Tongue (tissue), 1 donor: ENCODE measurements at regions not wholly inside any gene's neighbourhood (a gene's known extent, or its start where the extent isn't known, plus 50 kb on each side); places are given as distances from the start of the nearest gene placed in this dataset.
"Not testable (repeated sequence)": the region's sequence is repeated elsewhere in the genome, so short reads cannot be mapped to it uniquely, and the experiment has no call there.

Source experiments
- DNase-seq: peaks from one replicate; pipeline ENCODE4 v3.0.0-alpha.2; 2015

GRCh38 chr14:42563313-42563712 is 956.6 kb downstream of the LRFN5 start:
- DNase-seq: no peak

GRCh38 chr14:42556551-42556950 is 949.9 kb downstream of the LRFN5 start:
- no peak for DNase-seq

DNA sequence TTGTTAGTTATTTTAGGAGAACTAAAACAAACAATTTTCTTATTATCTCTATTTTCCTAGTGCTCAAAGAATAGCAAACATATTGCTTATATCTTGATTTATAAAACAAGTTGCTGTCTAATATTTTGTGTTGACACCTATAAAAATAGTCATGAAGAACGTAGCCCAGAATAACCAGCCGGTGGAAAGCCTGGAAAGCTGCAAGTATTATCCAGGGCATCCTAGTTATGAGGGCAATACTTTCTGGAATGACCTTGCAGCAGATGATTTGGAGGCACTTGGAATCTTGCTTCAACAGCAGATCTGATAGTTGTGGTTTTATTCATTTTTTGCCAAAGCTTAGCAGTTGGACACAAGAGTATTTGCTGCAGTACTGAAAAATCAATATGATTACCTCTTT is 948.7 kb downstream of the LRFN5 start:
- DNase-seq: no peak

DNA sequence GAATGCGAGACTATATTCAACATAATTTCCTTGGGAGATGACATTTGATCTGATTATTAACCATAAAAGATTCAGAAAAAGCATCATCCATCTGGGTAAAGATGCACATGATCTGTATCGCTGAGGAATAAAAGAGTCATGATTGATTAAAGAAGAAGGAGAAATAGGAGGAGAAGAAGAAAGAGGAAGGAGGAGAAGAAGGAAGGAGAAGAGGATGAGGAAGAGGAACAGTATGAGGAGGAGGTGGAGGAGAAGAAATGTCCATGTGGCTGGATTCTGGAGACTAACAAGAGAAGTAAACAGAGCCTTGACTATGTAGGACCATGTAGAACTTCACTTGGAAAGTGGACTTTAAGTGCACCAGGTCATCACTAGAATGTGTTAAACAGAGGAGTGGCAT is 947.4 kb downstream of the LRFN5 start:
- DNase-seq: no peak

GRCh38 chr14:42550310-42550709 is 943.6 kb downstream of the LRFN5 start:
- no peak for DNase-seq

- no peak for DNase-seq
Observed at GRCh38 chr14:42548349-42548748, 941.7 kb downstream of the LRFN5 start.

DNA sequence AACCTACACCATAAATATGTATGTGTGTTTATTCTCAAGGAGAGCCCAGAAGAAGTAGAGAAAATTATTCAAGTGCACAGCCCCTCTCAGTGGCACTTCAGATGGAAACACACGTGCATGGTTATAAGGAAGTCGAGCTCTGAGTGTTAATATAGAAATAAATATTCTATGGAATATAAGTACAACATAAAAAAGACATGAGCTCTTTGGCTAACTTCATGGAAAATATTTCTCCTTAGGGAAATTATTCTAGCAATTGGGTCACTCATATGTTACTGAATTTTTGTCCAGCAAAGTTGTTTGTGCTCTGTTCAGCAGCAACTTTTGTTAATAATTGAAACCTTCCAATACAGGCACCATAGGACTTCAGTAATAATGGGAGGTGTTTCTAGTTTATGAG is 939.0 kb downstream of the LRFN5 start:
- DNase-seq: no peak

GRCh38 chr14:42541535-42542001 is 934.9 kb downstream of the LRFN5 start:
- DNase-seq: no peak

GRCh38 chr14:42535397-42535796 is 928.7 kb downstream of the LRFN5 start:
- DNase-seq: no peak

GRCh38 chr14:42533476-42533875 is 926.8 kb downstream of the LRFN5 start:
- DNase-seq: no peak

DNA sequence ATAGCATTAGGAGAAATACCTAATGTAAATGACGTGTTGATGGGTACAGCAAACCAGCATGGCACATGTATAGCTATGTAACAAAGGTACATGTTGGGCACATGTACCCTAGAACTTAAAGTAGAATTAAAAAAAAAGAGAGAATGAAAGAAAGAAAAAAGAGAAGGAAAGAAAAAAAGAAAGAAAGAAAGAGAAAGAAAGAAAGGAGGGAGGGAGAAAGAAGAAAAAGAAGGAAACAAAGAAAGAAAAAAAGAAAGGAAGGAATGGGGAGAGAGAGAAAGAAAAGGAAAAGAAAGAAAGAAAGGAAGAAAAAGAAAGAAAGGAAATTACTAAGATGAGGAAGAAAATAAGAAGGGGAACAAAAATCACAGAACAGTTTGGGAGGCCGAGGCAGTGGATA is 925.5 kb downstream of the LRFN5 start:
- DNase-seq: no peak

DNA sequence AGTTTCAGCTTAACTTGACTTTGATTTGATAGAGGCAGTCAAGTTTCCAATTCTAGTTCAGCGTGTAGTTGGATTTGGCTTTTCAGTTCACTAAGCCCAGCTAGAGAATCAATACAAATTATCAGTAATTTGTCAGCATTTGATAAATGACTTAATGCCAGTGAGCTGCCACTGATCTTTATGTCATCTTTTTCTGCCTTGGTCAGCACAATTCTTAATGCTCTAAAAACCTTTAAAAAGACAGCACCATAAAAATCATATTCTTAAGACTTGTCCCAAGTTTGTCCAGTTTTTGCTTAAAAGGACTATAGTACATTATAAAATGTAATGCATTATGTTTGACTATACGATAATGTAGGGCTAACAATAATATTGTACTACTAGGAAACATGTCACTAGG is 920.5 kb downstream of the LRFN5 start:
- DNase-seq: no peak

GRCh38 chr14:42523666-42524065 is 917.0 kb downstream of the LRFN5 start:
- peak; percentile 54 for DNase-seq

GRCh38 chr14:42517806-42518500 is 911.3 kb downstream of the LRFN5 start:
- no peak for DNase-seq

- no peak for DNase-seq
Observed at GRCh38 chr14:42513837-42514236, 907.2 kb downstream of the LRFN5 start.

GRCh38 chr14:42510071-42510470 is 903.4 kb downstream of the LRFN5 start:
- no peak for DNase-seq

- DNase-seq: no peak
Observed at GRCh38 chr14:42508209-42508946, 901.7 kb downstream of the LRFN5 start.

- no peak for DNase-seq
Observed at GRCh38 chr14:42504433-42504832, 897.8 kb downstream of the LRFN5 start.

- no peak for DNase-seq
Observed at GRCh38 chr14:42499137-42499536, 892.5 kb downstream of the LRFN5 start.

DNA sequence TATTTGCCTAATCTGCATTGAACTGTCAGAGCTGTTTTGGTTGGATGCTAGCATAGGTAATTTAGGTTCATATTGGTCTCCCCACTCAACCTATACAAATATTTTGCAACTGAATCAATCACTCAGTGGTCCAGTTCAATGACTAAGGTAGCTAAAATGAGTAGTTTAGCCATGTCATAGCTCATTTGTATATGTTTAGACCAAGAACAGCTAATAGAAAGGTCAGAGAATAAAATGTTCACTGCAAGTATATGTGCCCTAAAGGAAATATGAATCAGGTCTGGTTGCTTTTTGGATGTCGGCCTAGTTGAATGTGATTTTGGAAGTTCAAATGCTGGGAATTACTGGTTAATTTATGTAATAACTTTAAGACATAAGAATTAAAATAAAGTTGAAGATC is 883.9 kb downstream of the LRFN5 start:
- no peak for DNase-seq

DNA sequence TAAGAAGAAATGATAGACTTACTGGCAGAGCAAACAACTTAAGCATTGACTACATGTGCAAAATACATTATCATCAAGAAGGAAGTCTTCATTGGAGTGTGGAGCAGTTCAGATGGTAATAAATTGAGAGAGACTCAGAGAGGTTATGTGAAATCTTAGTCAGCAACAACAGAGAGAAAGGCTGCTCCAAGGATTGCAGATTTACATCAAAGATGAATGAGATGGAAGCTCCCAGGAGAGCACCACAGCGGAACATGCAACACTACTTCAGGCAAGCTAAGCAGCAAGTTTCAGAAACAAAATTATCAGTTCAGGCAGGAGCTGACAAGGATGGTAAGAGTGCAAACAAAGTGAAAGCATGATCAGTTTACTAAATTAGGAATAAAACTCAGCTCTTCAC is 882.3 kb downstream of the LRFN5 start:
- no peak for DNase-seq

DNA sequence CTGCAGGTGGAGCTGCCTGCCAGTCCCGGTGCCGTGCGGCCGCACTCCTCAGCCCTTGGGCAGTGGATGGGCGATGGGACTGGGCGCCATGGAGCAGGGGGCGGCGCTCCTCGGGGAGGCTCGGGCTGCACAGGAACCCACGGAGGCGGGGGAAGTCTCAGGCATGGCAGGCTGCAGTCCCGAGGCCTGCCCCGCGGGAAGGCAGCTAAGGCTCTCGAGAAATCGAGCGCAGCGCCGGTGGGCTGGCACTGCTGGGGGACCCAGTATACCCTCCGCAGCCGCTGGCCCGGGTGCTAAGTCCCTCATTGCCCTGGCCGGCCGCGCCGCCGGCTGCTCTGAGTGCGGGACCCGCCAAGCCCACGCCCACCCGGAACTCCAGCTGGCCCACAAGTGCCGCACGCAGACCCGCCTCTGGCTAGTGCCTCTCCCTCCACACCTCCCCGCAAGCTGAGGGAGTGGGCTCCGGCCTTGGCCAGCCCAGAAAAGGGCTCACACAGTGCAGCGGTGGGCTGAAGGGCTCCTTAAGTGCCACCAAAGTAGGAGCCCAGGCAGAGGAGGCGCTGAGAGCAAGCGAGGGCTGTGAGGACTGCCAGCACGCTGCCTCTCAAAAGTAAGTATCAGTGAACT is 875.8 kb downstream of the LRFN5 start:
- not testable (repeated sequence) for DNase-seq

GRCh38 chr14:42481714-42482113 is 875.0 kb downstream of the LRFN5 start:
- not testable (repeated sequence) for DNase-seq

- no peak for DNase-seq
Observed at GRCh38 chr14:42480255-42480654, 873.6 kb downstream of the LRFN5 start.
